ENCODE measurements at regions not wholly inside any gene's neighbourhood (a gene's known extent, or its start where the extent isn't known, plus 50 kb on each side); places are given as distances from the start of the nearest gene placed in this dataset.

GRCh38 chr4:185965426-185966384, 103.3 kb upstream of the TLR3 start:
- Histone ChIP-seq H3K27ac (peak overlapping the region in 7 of 21 experiments; percentile 18 to 66 (median 50)), H3K4me3 (no peak overlapping the region)

DNA sequence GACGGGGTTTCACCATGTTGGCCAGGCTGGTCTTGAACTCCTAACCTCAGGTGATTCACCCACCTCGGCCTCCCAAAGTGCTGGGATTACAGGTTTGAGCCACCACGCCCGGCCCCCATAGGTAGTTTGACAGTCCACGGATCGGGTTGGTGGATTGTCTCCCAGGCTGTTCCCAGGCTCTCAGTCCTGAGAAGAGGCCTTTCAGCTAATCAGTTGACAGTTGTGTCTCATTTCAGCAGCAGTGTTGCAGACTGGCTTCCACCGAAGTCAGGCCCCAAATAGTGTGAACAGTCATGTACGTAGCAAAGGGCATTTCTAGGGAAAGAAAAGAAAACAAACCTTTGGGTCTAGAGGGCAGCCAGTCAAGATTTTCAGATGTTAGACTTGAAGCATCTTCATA, 102.4 kb upstream of the TLR3 start:
- Histone ChIP-seq H3K4me3 (no peak overlapping the region), H3K27ac (peak overlapping the region in 1 of 21 experiments; percentile 50)

DNA sequence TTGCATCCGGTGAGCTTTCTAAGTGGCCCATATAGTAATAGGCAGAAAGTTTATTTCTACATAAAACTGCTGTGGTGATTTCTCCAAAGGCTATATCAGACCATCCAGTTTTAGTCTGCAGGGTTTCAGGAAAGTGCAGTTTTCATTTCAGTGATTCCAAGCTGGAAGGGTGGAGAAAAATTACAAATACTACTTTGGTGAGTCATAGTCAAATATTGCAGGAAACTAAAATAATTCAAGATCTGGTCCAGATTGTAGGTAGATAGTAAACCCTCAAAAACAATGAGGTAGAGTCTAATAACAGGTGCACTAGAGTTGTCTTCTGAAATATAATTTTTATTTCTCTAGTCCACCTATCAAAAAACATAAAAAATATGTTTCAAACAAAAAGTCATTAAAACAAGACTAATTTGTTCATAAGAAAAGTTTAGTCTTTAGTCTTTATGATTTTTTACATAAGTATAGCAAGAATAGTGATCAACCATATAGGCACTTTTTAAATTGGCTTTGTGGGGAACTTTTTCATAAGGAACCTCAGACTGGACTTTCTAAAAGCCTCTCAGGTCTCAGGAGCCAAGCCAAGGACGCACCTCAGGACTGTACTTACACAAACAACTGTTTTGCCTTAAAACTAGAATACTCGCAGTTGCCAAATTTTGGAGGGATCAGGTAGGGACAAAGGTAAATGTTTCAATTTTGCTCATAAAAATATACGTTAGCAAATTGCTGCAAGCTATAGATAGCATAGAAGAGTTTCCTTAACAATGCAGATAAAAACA, 101.8 kb upstream of the TLR3 start:
- H3K27ac ChIP-seq: no peak overlapping the region
- H3K4me3 ChIP-seq: no peak overlapping the region

GRCh38 chr4:185969657-185970056, 99.3 kb upstream of the TLR3 start:
- Histone ChIP-seq H3K27ac (no peak overlapping the region), H3K4me3 (no peak overlapping the region)

- no peak overlapping the region for H3K4me3 ChIP-seq
- no peak overlapping the region for H3K27ac ChIP-seq
These were observed 80.9 kb upstream of the TLR3 start for GRCh38 chr4:185987961-185988627.

DNA sequence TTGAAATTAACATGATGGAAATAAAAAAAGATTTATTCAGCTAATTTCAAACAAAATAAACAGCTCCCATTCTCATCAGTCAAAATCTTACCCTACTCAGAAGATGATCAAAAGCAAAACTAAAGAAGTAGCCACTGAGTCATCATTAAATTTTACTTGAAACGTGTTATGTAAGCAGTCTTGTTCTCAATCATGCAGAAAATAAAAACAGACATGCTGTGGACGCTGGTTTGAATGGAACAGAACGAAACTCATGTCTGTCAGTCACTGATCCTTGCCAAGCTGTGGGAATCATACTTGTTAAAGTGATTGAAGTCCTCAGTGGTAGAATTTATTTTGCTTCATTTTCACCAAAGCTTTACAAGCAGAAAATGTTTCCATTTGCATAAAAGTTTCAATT, 77.2 kb upstream of the TLR3 start:
- Histone ChIP-seq H3K4me3 (no peak overlapping the region), H3K27ac (no peak overlapping the region)

GRCh38 chr4:185992585-185992984, 76.4 kb upstream of the TLR3 start:
- Histone ChIP-seq H3K4me3 (no peak overlapping the region), H3K27ac (no peak overlapping the region)

- H3K27ac ChIP-seq: no peak overlapping the region
- no peak overlapping the region for H3K4me3 ChIP-seq
These were observed 75.5 kb upstream of the TLR3 start for GRCh38 chr4:185993328-185993973.

DNA sequence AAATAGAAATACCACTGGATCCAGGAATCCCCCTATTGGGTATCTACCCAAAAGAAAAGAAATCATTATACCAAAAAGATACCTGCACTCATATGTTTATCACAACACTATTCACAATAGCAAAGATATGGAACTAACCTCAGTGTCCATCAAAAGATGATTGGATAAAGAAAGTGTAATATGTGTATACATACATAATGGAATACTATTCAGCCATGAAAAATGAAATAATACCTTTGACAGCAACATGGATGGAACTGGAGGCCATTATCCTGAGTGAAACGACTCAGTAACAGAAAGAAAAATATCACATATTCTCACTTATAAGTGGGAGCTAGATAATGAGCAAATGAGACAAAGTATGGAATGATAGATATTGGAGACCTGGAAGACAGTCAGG, 74.2 kb upstream of the TLR3 start:
- Histone ChIP-seq H3K4me3 (no peak overlapping the region), H3K27ac (no peak overlapping the region)

DNA sequence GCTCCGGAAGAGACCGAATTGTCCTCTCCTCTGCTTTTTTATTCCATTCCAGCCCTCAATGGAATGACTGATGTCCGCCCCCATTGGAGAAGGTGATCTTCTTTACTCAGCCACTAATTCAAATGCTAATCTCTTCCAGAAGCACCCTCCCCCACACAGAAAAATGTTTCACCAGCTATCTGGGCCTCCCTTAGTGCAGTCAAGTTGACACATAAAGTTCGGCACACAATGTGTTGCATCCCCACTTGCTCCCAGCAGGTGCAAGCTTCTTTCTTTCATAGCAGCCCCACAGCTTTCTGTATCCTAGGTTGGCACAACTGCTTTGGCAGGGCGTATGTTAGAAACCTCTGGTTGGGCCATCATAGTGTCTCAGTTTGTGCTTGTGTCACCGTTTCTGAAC, 73.3 kb upstream of the TLR3 start:
- Histone ChIP-seq H3K4me3 (no peak overlapping the region), H3K27ac (no peak overlapping the region)

- Histone ChIP-seq H3K27ac (no peak overlapping the region), H3K4me3 (no peak overlapping the region)
These were observed 71.7 kb upstream of the TLR3 start for GRCh38 chr4:185997296-185997695.

- H3K27ac ChIP-seq: no peak overlapping the region
- no peak overlapping the region for H3K4me3 ChIP-seq
These were observed 70.2 kb upstream of the TLR3 start for GRCh38 chr4:185998791-185999190.

DNA sequence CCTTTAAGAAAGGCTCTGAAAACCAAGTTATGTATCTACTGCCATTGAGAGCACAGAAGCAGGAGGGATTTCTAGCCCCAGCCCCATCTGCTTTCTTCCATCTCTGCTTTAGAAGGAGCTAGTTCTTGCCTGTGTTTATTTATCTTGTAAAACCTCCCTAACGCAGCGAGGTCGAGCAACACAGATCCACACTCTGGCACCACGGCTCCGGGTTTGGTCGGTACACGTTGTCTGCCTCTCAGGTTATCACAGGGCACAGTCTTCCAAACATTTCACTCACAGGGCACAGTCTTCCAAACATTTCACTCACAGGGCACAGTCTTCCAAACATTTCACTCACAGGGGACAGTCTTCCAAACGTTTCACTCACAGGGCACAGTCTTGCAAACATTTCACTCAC, 69.7 kb upstream of the TLR3 start:
- H3K4me3 ChIP-seq: no peak overlapping the region
- no peak overlapping the region for H3K27ac ChIP-seq

- no peak overlapping the region for H3K27ac ChIP-seq
- no peak overlapping the region for H3K4me3 ChIP-seq
These were observed 66.1 kb upstream of the TLR3 start for GRCh38 chr4:186002853-186003252.

- no peak overlapping the region for H3K27ac ChIP-seq
These were observed 65.2 kb upstream of the TLR3 start for GRCh38 chr4:186003746-186004145.

DNA sequence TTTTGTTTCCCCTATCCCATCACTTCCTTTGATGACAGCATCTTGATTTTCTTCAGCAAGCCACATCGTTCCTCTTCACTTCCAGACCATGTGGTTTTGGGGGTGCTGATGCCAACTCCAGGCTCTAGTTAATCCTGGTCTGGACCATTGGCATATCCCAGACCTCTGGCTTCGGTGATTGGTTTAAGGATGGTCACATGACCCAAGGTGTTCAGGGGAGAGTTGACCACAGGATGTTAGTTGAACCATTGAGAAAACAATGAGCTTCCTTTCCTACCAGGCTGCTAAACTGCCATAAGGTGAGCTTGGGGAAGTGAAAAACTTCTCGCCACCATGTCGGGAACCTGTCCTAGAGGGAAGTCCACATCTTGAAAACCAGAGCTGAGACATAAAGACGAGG, 60.9 kb upstream of the TLR3 start:
- no peak overlapping the region for H3K27ac ChIP-seq
- no peak overlapping the region for H3K4me3 ChIP-seq

More at GRCh38 chr4:186003746-186004145, 65.2 kb upstream of the TLR3 start:
- H3K4me3 ChIP-seq: no peak overlapping the region

- Histone ChIP-seq H3K27ac (no peak overlapping the region), H3K4me3 (no peak overlapping the region)
These were observed 59.0 kb upstream of the TLR3 start for GRCh38 chr4:186009976-186010375.

DNA sequence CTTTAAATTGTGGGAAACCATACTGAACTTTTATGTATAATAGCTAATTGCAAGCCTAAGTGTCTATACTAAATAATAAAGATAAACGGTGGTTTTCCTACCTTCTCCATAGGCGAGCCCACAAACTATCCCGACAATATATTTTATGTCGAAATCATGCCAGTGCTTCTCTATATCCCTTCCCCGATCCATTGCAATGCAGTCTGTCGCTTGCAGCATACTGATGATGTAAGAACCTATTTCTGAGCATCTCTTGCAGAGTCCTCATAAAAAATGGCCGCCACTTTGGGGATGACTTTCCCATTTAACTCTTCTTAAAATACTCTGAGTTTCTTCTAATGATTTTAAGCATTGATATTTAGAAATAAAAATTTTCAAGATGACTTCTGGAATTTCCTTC, 58.1 kb upstream of the TLR3 start:
- Histone ChIP-seq H3K27ac (no peak overlapping the region), H3K4me3 (no peak overlapping the region)

- H3K27ac ChIP-seq: no peak overlapping the region
These were observed 56.9 kb upstream of the TLR3 start for GRCh38 chr4:186012071-186012470.

More at GRCh38 chr4:186012071-186012470, 56.9 kb upstream of the TLR3 start:
- H3K4me3 ChIP-seq: no peak overlapping the region

All from skin epidermis (tissue), 12 donors.